GM12878 (cell line): ENCODE measurements at regions not wholly inside any gene's neighbourhood (a gene's known extent, or its start where the extent isn't known, plus 50 kb on each side); places are given as distances from the start of the nearest gene placed in this dataset.

Experiments used
- ATAC-seq: fragments of 200-7000 bp; cut with Tn5 transposase; 3 replicates; pipeline ENCODE4 v1.9.1; 2020; ENCODE audit warnings: mild to moderate bottlenecking, moderate library complexity
- BruUV-seq: library from RNA; stranded (reverse); fragments of 400-500 nt; replicated peaks from 2 replicates; lab custom pipeline; 2021; lab: Mats Ljungman, UMichigan
- CTCF ChIA-PET: fragments of 300-600 bp; sonication (Branson Sonifier 250); formaldehyde crosslinking; extraction: SDS; loops from one replicate; lab custom pipeline; 2021; ENCODE audit warnings: inconsistent platforms; lab: Yijun Ruan, JAX
- POLR2A ChIA-PET: fragments of 350-600 bp; formaldehyde crosslinking; extraction: SDS; loops from one replicate; lab custom pipeline; 2021; ENCODE audit warnings: inconsistent platforms; lab: Charles Lee
- RAD21 ChIA-PET: fragments of 300-600 bp; sonication (Branson Sonifier 250); formaldehyde crosslinking; loops from one replicate; lab custom pipeline; 2023; ENCODE audit warnings: antibody characterized with exemption; ENCODE audit not compliant: unreplicated experiment; lab: Charles Lee
- SMC1A ChIA-PET: fragments of 300-600 bp; sonication (Branson Sonifier 250); formaldehyde crosslinking; loops from one replicate; lab custom pipeline; 2023; ENCODE audit not compliant: unreplicated experiment, uncharacterized antibody; lab: Charles Lee
- DNase-seq: peaks from one replicate; pipeline ENCODE4 v3.0.0-alpha.2; 2011; ENCODE audit warnings: low read depth, low spot score
- FAIRE-seq: peaks from 3 replicates; lab custom pipeline; 2011; peaks lifted over from hg19 to GRCh38; lab: Jason Lieb, UNC
- H2AFZ ChIP-seq: 2 replicates; pipeline ENCODE4 v1.6.0; 2011; ENCODE audit warnings: low read depth, low read length, control low read depth; ENCODE audit not compliant: control insufficient read depth
- H3K27ac ChIP-seq: 2 replicates; pipeline ENCODE4 v1.5.1; 2011; ENCODE audit warnings: control low read depth; ENCODE audit not compliant: control insufficient read depth, insufficient read depth
- H3K27me3 ChIP-seq, 2 experiments: replicated peaks in 1 of 2; 2 replicates each; pipeline versions ENCODE4 v1.6.0 to v1.6.1; 2011; ENCODE audit warnings: low read length in 1 of 2; ENCODE audit not compliant: control insufficient read depth in 2 of 2, insufficient read depth in 2 of 2
- H3K36me3 ChIP-seq, 2 experiments: 2 replicates each; pipeline ENCODE4 v1.5.1; 2011; ENCODE audit warnings: low read length in 1 of 2; ENCODE audit not compliant: control insufficient read depth in 2 of 2, insufficient read depth in 2 of 2
- H3K4me1 ChIP-seq: 2 replicates; pipeline ENCODE4 v1.6.1; 2011; ENCODE audit warnings: mild to moderate bottlenecking, low read length, moderate library complexity, mixed read lengths; ENCODE audit not compliant: control insufficient read depth, insufficient read depth
- H3K4me2 ChIP-seq: 2 replicates; pipeline ENCODE4 v1.6.0; 2011; ENCODE audit warnings: control low read depth; ENCODE audit not compliant: control insufficient read depth, insufficient read depth
- H3K4me3 ChIP-seq: fragments of 200-600 bp; sonication (generic); 2 replicates; pipeline ENCODE4 v1.5.1; 2016
- H3K79me2 ChIP-seq: 2 replicates; pipeline ENCODE4 v1.6.0; 2011; ENCODE audit warnings: low read length; ENCODE audit not compliant: control insufficient read depth, insufficient read depth
- H3K9ac ChIP-seq: 2 replicates; pipeline ENCODE4 v1.8.0; 2011; ENCODE audit warnings: low read length, control low read depth, mixed read lengths; ENCODE audit not compliant: control insufficient read depth, insufficient read depth
- H3K9me3 ChIP-seq: replicated peaks from 3 replicates; pipeline ENCODE4 v1.5.1; 2011; ENCODE audit warnings: mild to moderate bottlenecking, low read length; ENCODE audit not compliant: control insufficient read depth, insufficient read depth
- H4K20me1 ChIP-seq: 2 replicates; pipeline ENCODE4 v1.6.0; 2011; ENCODE audit not compliant: control insufficient read depth, insufficient read depth
- BHLHE40 ChIP-seq, 2 experiments: fragments of 450-650 bp in 1 of 2; IDR thresholded peaks; 2 replicates each; pipeline ENCODE4 v1.6.1; 2011 to 2017; ENCODE audit warnings: low read depth in 2 of 2, borderline replicate concordance in 1 of 2, improper control_type of control experiment in 1 of 2, low read length in 1 of 2, mild to moderate bottlenecking in 1 of 2
- CREM ChIP-seq: IDR thresholded peaks from 2 replicates; pipeline ENCODE4 v1.6.1; 2014; ENCODE audit warnings: antibody characterized with exemption, low read depth
- IKZF2 ChIP-seq, 2 experiments: fragments of 450-650 bp; IDR thresholded peaks; 2 replicates each; pipeline ENCODE4 v1.6.1; 2017; ENCODE audit warnings: mild to moderate bottlenecking in 2 of 2, moderate library complexity in 2 of 2
- IRF4 ChIP-seq: IDR thresholded peaks from 2 replicates; pipeline ENCODE4 v1.6.1; 2011; ENCODE audit warnings: low read depth, low read length
- NR2C2 ChIP-seq: IDR thresholded peaks from 2 replicates; pipeline ENCODE4 v1.6.1; 2011; ENCODE audit warnings: borderline replicate concordance, low read depth; ENCODE audit not compliant: control insufficient read depth, insufficient read length
- NR2F1 ChIP-seq: fragments of 450-650 bp; conservative IDR thresholded peaks from 2 replicates; pipeline ENCODE4 v1.6.1; 2017; ENCODE audit warnings: mild to moderate bottlenecking
- POLR2AphosphoS2 ChIP-seq: IDR thresholded peaks from 2 replicates; pipeline ENCODE4 v1.6.1; 2011; ENCODE audit warnings: low read depth, mild to moderate bottlenecking, low read length, improper control_type of control experiment, moderate library complexity
- RBBP5 ChIP-seq: fragments of 200-600 bp; sonication (generic); conservative IDR thresholded peaks from 2 replicates; pipeline ENCODE4 v1.6.1; 2016
- RELA ChIP-seq: fragments of 450-650 bp; IDR thresholded peaks from 2 replicates; pipeline ENCODE4 v1.8.0; 2014; ENCODE audit warnings: borderline replicate concordance; ENCODE audit not compliant: partially characterized antibody
- RUNX3 ChIP-seq: IDR thresholded peaks from 2 replicates; pipeline ENCODE4 v1.6.1; 2012; ENCODE audit warnings: low read length, inconsistent platforms
- SKIL ChIP-seq: fragments of 450-650 bp; IDR thresholded peaks from 2 replicates; pipeline ENCODE4 v1.6.1; 2017; ENCODE audit warnings: mild to moderate bottlenecking, low read depth, inconsistent platforms; ENCODE audit not compliant: poor library complexity, severe bottlenecking
- SRF ChIP-seq, 2 experiments: IDR thresholded peaks; 2 replicates each; pipeline ENCODE4 v1.6.1; 2011; ENCODE audit warnings: low read depth in 2 of 2, low read length in 2 of 2, mild to moderate bottlenecking in 1 of 2, moderate library complexity in 1 of 2
- STAT3 ChIP-seq: IDR thresholded peaks from 2 replicates; pipeline ENCODE4 v1.6.1; 2011; ENCODE audit warnings: low read depth, low read length, improper control_type of control experiment
- USF1 ChIP-seq: IDR thresholded peaks from 2 replicates; pipeline ENCODE4 v1.6.1; 2011; ENCODE audit warnings: borderline replicate concordance, low read depth, mild to moderate bottlenecking, moderate library complexity, mixed read lengths, low read length; ENCODE audit not compliant: insufficient read depth; ENCODE audit errors: extremely low read length
- WGBS: methylation state at CpG from one replicate; pipeline ENCODE4 v1.1.6; 2016; ENCODE audit warnings: low lambda C conversion rate; ENCODE audit not compliant: insufficient replicate concordance, insufficient coverage; ENCODE audit errors: missing lambda C conversion rate; 5-methylcytosine and 5-hydroxymethylcytosine counted together
- in situ Hi-C: fragments of 300-500 bp; cut with MboI; formaldehyde crosslinking; loops from 9 replicates; pipeline ENCODE4 v1.14.3; 2018; ENCODE audit warnings: mixed read lengths
- intact Hi-C: fragments of 100-400 bp; cut with micrococcal nuclease; formaldehyde crosslinking; loops from one replicate; pipeline ENCODE4 v1.14.2; 2022; ENCODE audit not compliant: unreplicated experiment
- TF ChIP-seq, protein P1 (sequence below): fragments of 450-650 bp; IDR thresholded peaks from 2 replicates; pipeline ENCODE4 v1.6.1; 2017; ENCODE audit warnings: mild to moderate bottlenecking

DNA sequence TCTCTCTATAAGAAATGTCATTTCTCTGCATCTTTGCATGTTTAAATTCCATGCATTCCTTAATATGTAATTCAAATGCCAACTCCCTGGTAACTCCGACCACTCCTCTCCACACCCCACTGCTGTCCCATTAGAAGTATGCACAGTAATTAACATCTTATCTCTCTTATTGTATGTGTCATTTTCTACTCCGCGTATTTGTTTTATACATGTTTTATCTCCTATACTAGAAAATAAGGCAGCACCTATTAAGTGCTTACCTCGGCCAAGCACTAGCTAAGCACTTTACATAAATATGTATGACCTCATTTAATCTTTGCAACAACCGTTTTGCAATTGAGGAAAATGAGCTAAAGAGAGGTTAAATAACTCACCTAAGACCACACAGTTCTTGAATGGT lies 469.8 kb downstream of the BCAT1 start:
- no peaks in the 10 kb centered on the region for H4K20me1 ChIP-seq
- CTCF ChIA-PET, result no interaction called here
- in situ Hi-C loops (no loop called here), intact Hi-C loops (no loop called here)
- WGBS, result 43% methylated on average over 5 of the region's 5 CpGs
- H3K4me1 ChIP-seq, result no peaks in the 10 kb centered on the region
- no TSS peak for BruUV-seq
- POLR2A ChIA-PET, result no interaction called here
- no peak overlapping the region for H2AFZ ChIP-seq
- SMC1A ChIA-PET, result no interaction called here
- DNase-seq (no peak), FAIRE-seq (no peak), ATAC-seq (no peak)
- no peaks in the 10 kb centered on the region for H3K36me3 ChIP-seq
- H3K4me2 ChIP-seq, result no peak overlapping the region
- H3K9me3 ChIP-seq, result no peaks in the 10 kb centered on the region
- H3K79me2 ChIP-seq, result no peaks in the 10 kb centered on the region
- RAD21 ChIA-PET, result no interaction called here
- H3K9ac ChIP-seq, result no peak overlapping the region
- no peak overlapping the region for H3K4me3 ChIP-seq
- H3K27ac ChIP-seq, result no peak overlapping the region
- no peaks in the 10 kb centered on the region for H3K27me3 ChIP-seq
- TF ChIP-seq CREM (no peak), RBBP5 (no peak), BHLHE40 (IDR thresholded peaks at IDR 0.05; ENCODE audit: borderline replicate concordance in 1 of 2, low read depth in 2 of 2, low read length in 1 of 2) (no peak), RUNX3 (no peak), NR2C2 (no peak)
- TF ChIP-seq, protein P1, sequence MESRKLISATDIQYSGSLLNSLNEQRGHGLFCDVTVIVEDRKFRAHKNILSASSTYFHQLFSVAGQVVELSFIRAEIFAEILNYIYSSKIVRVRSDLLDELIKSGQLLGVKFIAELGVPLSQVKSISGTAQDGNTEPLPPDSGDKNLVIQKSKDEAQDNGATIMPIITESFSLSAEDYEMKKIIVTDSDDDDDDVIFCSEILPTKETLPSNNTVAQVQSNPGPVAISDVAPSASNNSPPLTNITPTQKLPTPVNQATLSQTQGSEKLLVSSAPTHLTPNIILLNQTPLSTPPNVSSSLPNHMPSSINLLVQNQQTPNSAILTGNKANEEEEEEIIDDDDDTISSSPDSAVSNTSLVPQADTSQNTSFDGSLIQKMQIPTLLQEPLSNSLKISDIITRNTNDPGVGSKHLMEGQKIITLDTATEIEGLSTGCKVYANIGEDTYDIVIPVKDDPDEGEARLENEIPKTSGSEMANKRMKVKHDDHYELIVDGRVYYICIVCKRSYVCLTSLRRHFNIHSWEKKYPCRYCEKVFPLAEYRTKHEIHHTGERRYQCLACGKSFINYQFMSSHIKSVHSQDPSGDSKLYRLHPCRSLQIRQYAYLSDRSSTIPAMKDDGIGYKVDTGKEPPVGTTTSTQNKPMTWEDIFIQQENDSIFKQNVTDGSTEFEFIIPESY, result no peak

DNA sequence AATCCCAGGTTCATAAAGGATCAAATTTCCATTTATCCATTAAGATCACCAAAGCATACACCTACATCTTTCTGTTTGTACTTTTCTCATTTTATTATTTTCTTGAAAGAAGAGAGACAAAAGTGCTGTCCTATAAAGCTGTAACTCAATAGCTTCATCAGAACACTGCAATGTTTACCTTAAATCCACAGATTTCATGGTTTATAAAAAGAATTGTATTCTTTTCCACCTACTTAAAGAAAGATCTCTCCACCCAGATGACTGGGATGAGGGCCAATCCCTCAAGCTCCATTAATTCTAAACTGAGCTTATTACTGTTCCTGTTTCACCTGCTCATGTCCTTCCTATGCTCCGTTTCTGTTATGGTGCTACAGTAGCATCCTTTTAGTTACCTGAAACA lies 470.6 kb downstream of the BCAT1 start:
- intact Hi-C loops (no loop called here), in situ Hi-C loops (no loop called here)
- ChIA-PET CTCF (interaction anchor here (0.6 to 1.3 kb wide), 2 partner anchors 30 to 352 kb away, joined by 3 read pairs; no protein-coding TSS in a partner anchor), POLR2A (no interaction called here), RAD21 (no interaction called here), SMC1A (no interaction called here)
- ATAC-seq (no peak), FAIRE-seq (no peak), DNase-seq (no peak)
- Histone ChIP-seq H4K20me1 (no peaks in the 10 kb centered on the region), H3K27me3 (no peaks in the 10 kb centered on the region), H3K36me3 (no peaks in the 10 kb centered on the region), H2AFZ (no peak overlapping the region), H3K4me3 (no peak overlapping the region), H3K4me2 (no peak overlapping the region), H3K9ac (no peak overlapping the region), H3K79me2 (no peaks in the 10 kb centered on the region), H3K27ac (no peak overlapping the region), H3K9me3 (no peaks in the 10 kb centered on the region), H3K4me1 (no peaks in the 10 kb centered on the region)
- WGBS, result 72% methylated on average over 1 of the region's 1 CpG
- BruUV-seq, result no TSS peak
- TF ChIP-seq RELA (no peak), NR2F1 (no peak), SKIL (no peak), IRF4 (no peak), USF1 (no peak), SRF (IDR thresholded peaks at IDR 0.05; ENCODE audit: low read depth in 2 of 2, low read length in 2 of 2) (no peak), IKZF2 (IDR thresholded peaks at IDR 0.05) (no peak), POLR2AphosphoS2 (no peak), STAT3 (no peak)
